ENCODE measurements at regions not wholly inside any gene's neighbourhood (a gene's known extent, or its start where the extent isn't known, plus 50 kb on each side); places are given as distances from the start of the nearest gene placed in this dataset.
"Not testable (repeated sequence)": the region's sequence is repeated elsewhere in the genome, so short reads cannot be mapped to it uniquely, and the experiment has no call there.

GRCh38 chr7:33789871-33790630, 115.3 kb upstream of the BMPER start:
- no peak for DNase-seq

- no peak for DNase-seq
Observed at GRCh38 chr7:33790746-33791145, 114.6 kb upstream of the BMPER start.

- no peak for DNase-seq
Observed at GRCh38 chr7:33792041-33792440, 113.3 kb upstream of the BMPER start.

GRCh38 chr7:33792547-33793105, 112.7 kb upstream of the BMPER start:
- DNase-seq = no peak

- DNase-seq = no peak
Observed at GRCh38 chr7:33793616-33794015, 111.7 kb upstream of the BMPER start.

- no peak for DNase-seq
Observed at GRCh38 chr7:33794419-33794818, 110.9 kb upstream of the BMPER start.

- DNase-seq = no peak
Observed at GRCh38 chr7:33794959-33795358, 110.4 kb upstream of the BMPER start.

- no peak for DNase-seq
Observed at GRCh38 chr7:33796538-33796937, 108.8 kb upstream of the BMPER start.

GRCh38 chr7:33797512-33797911, 107.8 kb upstream of the BMPER start:
- not testable (repeated sequence) for DNase-seq

GRCh38 chr7:33798686-33799325, 106.5 kb upstream of the BMPER start:
- no peak for DNase-seq

GRCh38 chr7:33799766-33800165, 105.6 kb upstream of the BMPER start:
- no peak for DNase-seq

GRCh38 chr7:33802600-33802999, 102.7 kb upstream of the BMPER start:
- DNase-seq = no peak

GRCh38 chr7:33804140-33804660, 101.1 kb upstream of the BMPER start:
- no peak for DNase-seq

GRCh38 chr7:33805630-33806233, 99.6 kb upstream of the BMPER start:
- peak; percentile 58 for DNase-seq

GRCh38 chr7:33806298-33807154, 98.8 kb upstream of the BMPER start:
- no peak for DNase-seq

GRCh38 chr7:33807155-33807530, 98.2 kb upstream of the BMPER start:
- no peak for DNase-seq

GRCh38 chr7:33807779-33808482, 97.4 kb upstream of the BMPER start:
- peak; percentile 74 for DNase-seq

- no peak for DNase-seq
Observed at GRCh38 chr7:33809228-33809627, 96.1 kb upstream of the BMPER start.

- DNase-seq = no peak
Observed at GRCh38 chr7:33810356-33810755, 95.0 kb upstream of the BMPER start.

- no peak for DNase-seq
Observed at GRCh38 chr7:33813331-33813730, 92.0 kb upstream of the BMPER start.

- no peak for DNase-seq
Observed at GRCh38 chr7:33814400-33814799, 90.9 kb upstream of the BMPER start.

- no peak for DNase-seq
Observed at GRCh38 chr7:33814936-33815335, 90.4 kb upstream of the BMPER start.

All from fibroblast of upper back skin (primary cell).